ENCODE measurements at regions not wholly inside any gene's neighbourhood (a gene's known extent, or its start where the extent isn't known, plus 50 kb on each side); places are given as distances from the start of the nearest gene placed in this dataset.

DNA sequence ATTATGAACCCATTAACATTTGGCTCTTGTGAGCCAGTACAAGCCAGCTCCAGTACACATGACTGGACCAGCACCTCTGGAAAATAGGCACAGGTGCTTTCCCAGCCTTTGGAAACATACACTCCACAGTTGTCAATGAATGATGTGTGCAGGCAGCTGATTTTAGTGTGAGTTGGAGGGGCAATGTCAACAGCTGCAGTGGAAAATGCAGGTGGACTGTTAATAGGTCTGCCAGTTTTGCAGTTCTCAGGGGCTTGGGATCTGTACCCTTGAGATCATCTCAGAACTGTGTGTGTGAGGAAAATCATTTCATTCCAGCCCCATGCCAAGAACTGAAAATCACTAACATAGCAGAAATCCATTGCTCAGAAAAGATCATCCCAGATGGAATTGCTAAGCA is 81.7 kb upstream of the CHRDL1 start:
- TF ChIP-seq RAD21 (conservative IDR thresholded peaks at IDR 0.05) (no peak), POLR2AphosphoS5 (IDR thresholded peaks at IDR 0.05) (no peak), REST (IDR thresholded peaks at IDR 0.05; ENCODE audit: borderline replicate concordance) (no peak)
- Histone ChIP-seq H3K79me2 (replicated peaks; ENCODE audit: insufficient read depth, low read length) (no peaks in the 10 kb centered on the region), H3K9me3 (ENCODE audit: low read length) (no peaks in the 10 kb centered on the region), H3K27me3 (ENCODE audit: insufficient read depth, low read depth, low read length) (no peaks in the 10 kb centered on the region), H2AFZ (ENCODE audit: low read depth, low read length) (no peak overlapping the region), H3K36me3 (ENCODE audit: insufficient read depth, low read length) (no peaks in the 10 kb centered on the region), H4K20me1 (ENCODE audit: insufficient read depth) (no peaks in the 10 kb centered on the region), H3K9me2 (ENCODE audit: insufficient read depth, low read length) (no peaks in the 10 kb centered on the region), H3K9ac (ENCODE audit: low read length) (no peak overlapping the region), H3K4me2 (ENCODE audit: low read length) (no peak overlapping the region), H3F3A (ENCODE audit: insufficient read depth, low read length, poor library complexity, severe bottlenecking) (no peaks in the 10 kb centered on the region), H3K27ac (ENCODE audit: low read length) (no peak overlapping the region), H3K4me3 (ENCODE audit: low read length) (no peak overlapping the region)

GRCh38 chrX:110871839-110872238 is 76.2 kb upstream of the CHRDL1 start:
- no peaks in the 10 kb centered on the region for H3K27me3 ChIP-seq (ENCODE audit: insufficient read depth, low read depth, low read length)
- H3K27ac ChIP-seq (ENCODE audit: low read length) = no peak overlapping the region
- H3K9ac ChIP-seq (ENCODE audit: low read length) = no peak overlapping the region
- no peaks in the 10 kb centered on the region for H4K20me1 ChIP-seq (ENCODE audit: insufficient read depth)
- TF ChIP-seq MXI1 (conservative IDR thresholded peaks at IDR 0.05; ENCODE audit: poor library complexity, severe bottlenecking) = no peak
- no peak for TF ChIP-seq TAF1 (IDR thresholded peaks at IDR 0.05; ENCODE audit: low read depth)
- no peak for TF ChIP-seq SMC3 (conservative IDR thresholded peaks at IDR 0.05; ENCODE audit: poor library complexity)
- TF ChIP-seq EP300 (conservative IDR thresholded peaks at IDR 0.05; ENCODE audit: poor library complexity, severe bottlenecking) = no peak
- no peak for TF ChIP-seq CTCF (IDR thresholded peaks at IDR 0.05; ENCODE audit: poor library complexity, severe bottlenecking)
- no peak for TF ChIP-seq RAD21 (conservative IDR thresholded peaks at IDR 0.05)
- TF ChIP-seq EZH2 (IDR thresholded peaks at IDR 0.05; ENCODE audit: borderline replicate concordance, insufficient read depth, low read length, poor library complexity, severe bottlenecking) = no peak
- TF ChIP-seq REST (IDR thresholded peaks at IDR 0.05; ENCODE audit: borderline replicate concordance) = no peak
- TF ChIP-seq POLR2AphosphoS5 (IDR thresholded peaks at IDR 0.05) = no peak
- H3K4me2 ChIP-seq (ENCODE audit: low read length) = no peak overlapping the region
- no peak overlapping the region for H2AFZ ChIP-seq (ENCODE audit: low read depth, low read length)
- no peaks in the 10 kb centered on the region for H3K36me3 ChIP-seq (ENCODE audit: insufficient read depth, low read length)
- no peak overlapping the region for H3K4me3 ChIP-seq (ENCODE audit: low read length)
- H3K79me2 ChIP-seq (replicated peaks; ENCODE audit: insufficient read depth, low read length) = no peaks in the 10 kb centered on the region
- H3K9me3 ChIP-seq (ENCODE audit: low read length) = no peaks in the 10 kb centered on the region
- H3K9me2 ChIP-seq (ENCODE audit: insufficient read depth, low read length) = no peaks in the 10 kb centered on the region
- no peaks in the 10 kb centered on the region for H3F3A ChIP-seq (ENCODE audit: insufficient read depth, low read length, poor library complexity, severe bottlenecking)

Data from neural cell (in vitro differentiated cells).